ENCODE measurements at regions not wholly inside any gene's neighbourhood (a gene's known extent, or its start where the extent isn't known, plus 50 kb on each side); places are given as distances from the start of the nearest gene placed in this dataset.

GRCh38 chr13:61592489-61592888 is 176.8 kb upstream of the PCDH20 start (continued):
- TF ChIP-seq, protein P1, sequence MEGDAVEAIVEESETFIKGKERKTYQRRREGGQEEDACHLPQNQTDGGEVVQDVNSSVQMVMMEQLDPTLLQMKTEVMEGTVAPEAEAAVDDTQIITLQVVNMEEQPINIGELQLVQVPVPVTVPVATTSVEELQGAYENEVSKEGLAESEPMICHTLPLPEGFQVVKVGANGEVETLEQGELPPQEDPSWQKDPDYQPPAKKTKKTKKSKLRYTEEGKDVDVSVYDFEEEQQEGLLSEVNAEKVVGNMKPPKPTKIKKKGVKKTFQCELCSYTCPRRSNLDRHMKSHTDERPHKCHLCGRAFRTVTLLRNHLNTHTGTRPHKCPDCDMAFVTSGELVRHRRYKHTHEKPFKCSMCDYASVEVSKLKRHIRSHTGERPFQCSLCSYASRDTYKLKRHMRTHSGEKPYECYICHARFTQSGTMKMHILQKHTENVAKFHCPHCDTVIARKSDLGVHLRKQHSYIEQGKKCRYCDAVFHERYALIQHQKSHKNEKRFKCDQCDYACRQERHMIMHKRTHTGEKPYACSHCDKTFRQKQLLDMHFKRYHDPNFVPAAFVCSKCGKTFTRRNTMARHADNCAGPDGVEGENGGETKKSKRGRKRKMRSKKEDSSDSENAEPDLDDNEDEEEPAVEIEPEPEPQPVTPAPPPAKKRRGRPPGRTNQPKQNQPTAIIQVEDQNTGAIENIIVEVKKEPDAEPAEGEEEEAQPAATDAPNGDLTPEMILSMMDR (IDR thresholded peaks at IDR 0.05 in 2 of 3, conservative IDR thresholded peaks at IDR 0.05 in 1 of 3; ENCODE audit: borderline replicate concordance in 1 of 3, insufficient read depth in 1 of 3, low read depth in 2 of 3, low read length in 2 of 3): no peak
- no peak for TF ChIP-seq SP1 (IDR thresholded peaks at IDR 0.05; ENCODE audit: low read depth)
- TF ChIP-seq ELF1 (IDR thresholded peaks at IDR 0.05; ENCODE audit: borderline replicate concordance, low read depth): no peak
- TF ChIP-seq YY1 (IDR thresholded peaks at IDR 0.05; ENCODE audit: extremely low read depth, insufficient replicate concordance, low read depth, low read length): no peak
- TF ChIP-seq ZNF274 (IDR thresholded peaks at IDR 0.05; ENCODE audit: low read depth, low read length): no peak

- intact Hi-C loops (cut with micrococcal nuclease): no loop called here
- H3K36me3 ChIP-seq (ENCODE audit: control insufficient read depth in 1 of 2, insufficient read depth in 2 of 2, low read length in 2 of 2): no peaks in the 10 kb centered on the region
- H3K4me3 ChIP-seq (replicated peaks in 1 of 2; ENCODE audit: low read depth in 1 of 2, low read length in 2 of 2): no peak overlapping the region
- DNase-seq (ENCODE audit: low read depth, low spot score) (no peak), ATAC-seq (no peak)
- H3K27me3 ChIP-seq (ENCODE audit: insufficient read depth, low read length): no peaks in the 10 kb centered on the region
- TF ChIP-seq POLR2A (IDR thresholded peaks at IDR 0.05; ENCODE audit: borderline replicate concordance, extremely low read depth, insufficient read depth, insufficient read length) (no peak), POLR2AphosphoS5 (IDR thresholded peaks at IDR 0.05; ENCODE audit: low read depth, low read length) (no peak), ELF1 (IDR thresholded peaks at IDR 0.05; ENCODE audit: borderline replicate concordance, low read depth) (no peak), SP1 (IDR thresholded peaks at IDR 0.05; ENCODE audit: low read depth) (no peak), ATF3 (IDR thresholded peaks at IDR 0.05) (no peak), JUND (IDR thresholded peaks at IDR 0.05) (no peak), FOSL1 (IDR thresholded peaks at IDR 0.05; ENCODE audit: low read depth) (no peak), EZH2 (IDR thresholded peaks at IDR 0.05) (no peak), REST (IDR thresholded peaks at IDR 0.05; ENCODE audit: low read depth) (no peak), YY1 (IDR thresholded peaks at IDR 0.05; ENCODE audit: extremely low read depth, insufficient replicate concordance, low read depth, low read length) (no peak)
- TF ChIP-seq, protein P2, sequence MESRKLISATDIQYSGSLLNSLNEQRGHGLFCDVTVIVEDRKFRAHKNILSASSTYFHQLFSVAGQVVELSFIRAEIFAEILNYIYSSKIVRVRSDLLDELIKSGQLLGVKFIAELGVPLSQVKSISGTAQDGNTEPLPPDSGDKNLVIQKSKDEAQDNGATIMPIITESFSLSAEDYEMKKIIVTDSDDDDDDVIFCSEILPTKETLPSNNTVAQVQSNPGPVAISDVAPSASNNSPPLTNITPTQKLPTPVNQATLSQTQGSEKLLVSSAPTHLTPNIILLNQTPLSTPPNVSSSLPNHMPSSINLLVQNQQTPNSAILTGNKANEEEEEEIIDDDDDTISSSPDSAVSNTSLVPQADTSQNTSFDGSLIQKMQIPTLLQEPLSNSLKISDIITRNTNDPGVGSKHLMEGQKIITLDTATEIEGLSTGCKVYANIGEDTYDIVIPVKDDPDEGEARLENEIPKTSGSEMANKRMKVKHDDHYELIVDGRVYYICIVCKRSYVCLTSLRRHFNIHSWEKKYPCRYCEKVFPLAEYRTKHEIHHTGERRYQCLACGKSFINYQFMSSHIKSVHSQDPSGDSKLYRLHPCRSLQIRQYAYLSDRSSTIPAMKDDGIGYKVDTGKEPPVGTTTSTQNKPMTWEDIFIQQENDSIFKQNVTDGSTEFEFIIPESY (IDR thresholded peaks at IDR 0.05; ENCODE audit: extremely low read depth, insufficient replicate concordance, low read length): no peak
- ChIA-PET RAD21 (ENCODE audit: low non-redundant PET in 1 of 2, low total read pairs in 2 of 2, uncharacterized antibody in 2 of 2, unreplicated experiment in 2 of 2) (no interaction called here), POLR2A (no interaction called here), CTCF (no interaction called here)
- H3K9me3 ChIP-seq (ENCODE audit: control insufficient read depth in 1 of 2, insufficient read depth in 1 of 2, low read depth in 1 of 2, low read length in 2 of 2): no peaks in the 10 kb centered on the region
- H3K4me2 ChIP-seq (ENCODE audit: low read length): no peak overlapping the region
- H3K9me2 ChIP-seq (ENCODE audit: insufficient read depth): no peaks in the 10 kb centered on the region
- no TSS peak for BruUV-seq (replicated peaks)
- no peak overlapping the region for H3K27ac ChIP-seq (ENCODE audit: low read depth, low read length)
- H3K4me1 ChIP-seq (ENCODE audit: control insufficient read depth in 1 of 2, insufficient read depth in 2 of 2, low read length in 2 of 2): no peaks in the 10 kb centered on the region
- H3K9ac ChIP-seq (ENCODE audit: low read length): no peak overlapping the region
- H4K20me1 ChIP-seq (ENCODE audit: insufficient read depth): no peaks in the 10 kb centered on the region
- no peaks in the 10 kb centered on the region for H3K79me2 ChIP-seq (ENCODE audit: insufficient read depth, low read length)
- no peak overlapping the region for H2AFZ ChIP-seq (ENCODE audit: low read depth, low read length, poor library complexity, severe bottlenecking)
Observed at GRCh38 chr13:61575973-61576372, 160.3 kb upstream of the PCDH20 start.

All from HCT116 (cell line).